Pancreas (tissue), 10 donors: ENCODE measurements at regions not wholly inside any gene's neighbourhood (a gene's known extent, or its start where the extent isn't known, plus 50 kb on each side); places are given as distances from the start of the nearest gene placed in this dataset.

Experiments
- ATAC-seq, 4 donors: fragments of 200-7000 bp; cut with Tn5 transposase; one replicate each; pipeline versions ENCODE4 v1.8.0 to v1.9.1; 2020; ENCODE audit warnings: mild to moderate bottlenecking in 4 of 4, moderate library complexity in 4 of 4
- DNase-seq, 6 donors: peaks; one replicate each; pipeline ENCODE4 v3.0.0-alpha.2; 2020
- FAIRE-seq: peaks from 2 replicates; lab custom pipeline; 2012; peaks lifted over from hg19 to GRCh38; lab: Jason Lieb, UNC
- H3K27ac ChIP-seq, 4 donors: fragments of 200-600 bp; sonication (generic); 1 replicate in 3 of 4; 2 replicates in 1 of 4; pipeline versions ENCODE4 v1.5.0 to v1.8.0; 2020
- H3K27me3 ChIP-seq, 4 donors: fragments of 200-600 bp; one replicate each; pipeline ENCODE4 v1.8.0; 2021
- H3K36me3 ChIP-seq, 3 donors: fragments of 200-600 bp; sonication (generic) in 1 of 3; one replicate each; pipeline versions ENCODE4 v1.5.0 to v1.8.0; 2020 to 2021
- H3K4me1 ChIP-seq, 3 donors: fragments of 200-600 bp; one replicate each; pipeline ENCODE4 v1.8.0; 2021
- H3K4me3 ChIP-seq, 4 donors: fragments of 200-600 bp; sonication (generic) in 2 of 4; one replicate each; pipeline versions ENCODE4 v1.5.0 to v1.8.0; 2020 to 2021
- H3K9me3 ChIP-seq, 4 donors: fragments of 200-600 bp; one replicate each; pipeline ENCODE4 v1.8.0; 2021
- CTCF ChIP-seq, 4 donors: fragments of 200-600 bp; sonication (generic) in 3 of 4; IDR thresholded peaks; one replicate each; pipeline versions ENCODE4 v1.5.0 to v1.8.0; 2021; ENCODE audit warnings: antibody characterized with exemption in 4 of 4
- WGBS, 2 donors: extraction: QIAGEN DNeasy Blood & Tissue Kit; methylation state at CpG; one replicate each; pipeline ENCODE4 v1.1.7; 2013; 5-methylcytosine and 5-hydroxymethylcytosine counted together
- intact Hi-C, 3 donors: fragments of 100-400 bp; cut with DNase I; formaldehyde crosslinking; loops; one replicate each; pipeline versions ENCODE4 v1.11.1 to v1.14.2; 2022
- donor health status: healthy with polysubstance abuse.
- donor health status: DM: no; HTN: no; CAD: no; lungs with moderate emphysema.
- donor health status: DM: no; HTN: no; CAD: no.
- donor health status: control.
- donor health status: control.
- donor health status: Bipolar disorder and iron deficiency.
- donor health status: DM: yes; HTN: yes; CAD: no.
- donor health status: DM: no; HTN: no; CAD: no.
- donor health status: DM: no; HTN: no; CAD: no.
- donor health status: DM: yes; HTN: yes; CAD: no.

GRCh38 chr7:159280008-159280407, 135.3 kb upstream of the VIPR2 start:
- no peak overlapping the region for H3K4me3 ChIP-seq
- H3K4me1 ChIP-seq = no peaks in the 10 kb centered on the region
- ATAC-seq = no peak
- TF ChIP-seq CTCF (IDR thresholded peaks at IDR 0.05) = no peak
- 74 to 79% methylated on average over 3 of the region's 3 CpGs for WGBS, 2 donors
- no peaks in the 10 kb centered on the region for H3K27me3 ChIP-seq
- no peak overlapping the region for H3K27ac ChIP-seq
- no peak for DNase-seq
- FAIRE-seq = no peak
- no peaks in the 10 kb centered on the region for H3K9me3 ChIP-seq
- H3K36me3 ChIP-seq = no peaks in the 10 kb centered on the region
- intact Hi-C loops = no loop called here

GRCh38 chr7:159272739-159273138, 128.1 kb upstream of the VIPR2 start:
- peaks cover 0 to 4% (median 0%) of the 10 kb centered on the region in 4 donors for H3K9me3 ChIP-seq
- no peaks in the 10 kb centered on the region for H3K27me3 ChIP-seq
- FAIRE-seq (no peak), DNase-seq (no peak), ATAC-seq (no peak)
- H3K36me3 ChIP-seq = no peaks in the 10 kb centered on the region
- TF ChIP-seq CTCF (IDR thresholded peaks at IDR 0.05) = no peak
- H3K4me1 ChIP-seq = no peaks in the 10 kb centered on the region
- H3K4me3 ChIP-seq = no peak overlapping the region
- intact Hi-C loops = no loop called here
- WGBS, 2 donors = 61 to 70% methylated on average over 3 of the region's 3 CpGs
- no peak overlapping the region for H3K27ac ChIP-seq

- Histone ChIP-seq H3K27ac (no peak overlapping the region), H3K9me3 (peaks cover 0 to 4% (median 0%) of the 10 kb centered on the region in 4 donors), H3K27me3 (no peaks in the 10 kb centered on the region), H3K4me1 (no peaks in the 10 kb centered on the region), H3K36me3 (no peaks in the 10 kb centered on the region), H3K4me3 (no peak overlapping the region)
- TF ChIP-seq CTCF (IDR thresholded peaks at IDR 0.05) = no peak
- FAIRE-seq (no peak), DNase-seq (no peak), ATAC-seq (no peak)
- 34 to 47% methylated on average over 1 of the region's 1 CpG for WGBS, 2 donors
- intact Hi-C loops = no loop called here
Observed at GRCh38 chr7:159271781-159272180, 127.1 kb upstream of the VIPR2 start.

- WGBS, 2 donors = 86 to 94% methylated on average over 3 of the region's 3 CpGs
Observed at GRCh38 chr7:159269745-159270144, 125.1 kb upstream of the VIPR2 start.

GRCh38 chr7:159263430-159263829, 118.8 kb upstream of the VIPR2 start:
- intact Hi-C loops = no loop called here
- FAIRE-seq = no peak

More at GRCh38 chr7:159269745-159270144, 125.1 kb upstream of the VIPR2 start:
- no peak for TF ChIP-seq CTCF (IDR thresholded peaks at IDR 0.05)
- DNase-seq (no peak), FAIRE-seq (no peak), ATAC-seq (no peak)
- no peak overlapping the region for H3K27ac ChIP-seq
- no peaks in the 10 kb centered on the region for H3K4me1 ChIP-seq
- no peaks in the 10 kb centered on the region for H3K36me3 ChIP-seq
- H3K9me3 ChIP-seq = peaks cover 0 to 4% (median 0%) of the 10 kb centered on the region in 4 donors
- intact Hi-C loops = no loop called here
- H3K4me3 ChIP-seq = no peak overlapping the region
- H3K27me3 ChIP-seq = no peaks in the 10 kb centered on the region

More at GRCh38 chr7:159263430-159263829, 118.8 kb upstream of the VIPR2 start:
- H3K27me3 ChIP-seq = no peaks in the 10 kb centered on the region
- H3K4me3 ChIP-seq = no peak overlapping the region
- no peaks in the 10 kb centered on the region for H3K4me1 ChIP-seq
- H3K36me3 ChIP-seq = no peaks in the 10 kb centered on the region
- no peak for ATAC-seq
- no peaks in the 10 kb centered on the region for H3K9me3 ChIP-seq
- no peak overlapping the region for H3K27ac ChIP-seq
- DNase-seq = no peak
- TF ChIP-seq CTCF (IDR thresholded peaks at IDR 0.05) = no peak
